ENCODE measurements at regions not wholly inside any gene's neighbourhood (a gene's known extent, or its start where the extent isn't known, plus 50 kb on each side); places are given as distances from the start of the nearest gene placed in this dataset.

DNA sequence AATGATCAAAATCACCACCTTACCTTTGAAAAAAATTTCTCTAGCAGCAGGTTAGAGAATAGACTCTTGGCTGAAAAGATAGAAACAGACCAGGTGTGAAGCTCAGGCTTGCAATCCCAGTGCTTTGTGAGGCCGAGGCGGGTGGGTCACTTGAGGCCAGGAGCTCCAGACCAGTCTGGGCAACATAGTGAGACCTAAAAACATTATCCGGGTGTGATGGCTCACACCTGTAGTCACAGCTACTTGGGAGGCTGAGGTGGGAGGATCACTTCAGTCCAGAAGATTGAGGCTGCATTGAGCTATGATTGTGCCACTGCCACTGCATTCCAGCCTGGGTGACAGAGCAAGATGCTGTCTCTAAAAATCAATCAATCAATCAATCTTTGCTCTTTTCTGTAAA, 105.3 kb upstream of the TBX3 start:
- TF ChIP-seq POLR2A (IDR thresholded peaks at IDR 0.05): no peak
- TF ChIP-seq, protein P1, sequence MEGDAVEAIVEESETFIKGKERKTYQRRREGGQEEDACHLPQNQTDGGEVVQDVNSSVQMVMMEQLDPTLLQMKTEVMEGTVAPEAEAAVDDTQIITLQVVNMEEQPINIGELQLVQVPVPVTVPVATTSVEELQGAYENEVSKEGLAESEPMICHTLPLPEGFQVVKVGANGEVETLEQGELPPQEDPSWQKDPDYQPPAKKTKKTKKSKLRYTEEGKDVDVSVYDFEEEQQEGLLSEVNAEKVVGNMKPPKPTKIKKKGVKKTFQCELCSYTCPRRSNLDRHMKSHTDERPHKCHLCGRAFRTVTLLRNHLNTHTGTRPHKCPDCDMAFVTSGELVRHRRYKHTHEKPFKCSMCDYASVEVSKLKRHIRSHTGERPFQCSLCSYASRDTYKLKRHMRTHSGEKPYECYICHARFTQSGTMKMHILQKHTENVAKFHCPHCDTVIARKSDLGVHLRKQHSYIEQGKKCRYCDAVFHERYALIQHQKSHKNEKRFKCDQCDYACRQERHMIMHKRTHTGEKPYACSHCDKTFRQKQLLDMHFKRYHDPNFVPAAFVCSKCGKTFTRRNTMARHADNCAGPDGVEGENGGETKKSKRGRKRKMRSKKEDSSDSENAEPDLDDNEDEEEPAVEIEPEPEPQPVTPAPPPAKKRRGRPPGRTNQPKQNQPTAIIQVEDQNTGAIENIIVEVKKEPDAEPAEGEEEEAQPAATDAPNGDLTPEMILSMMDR (IDR thresholded peaks at IDR 0.05): no peak
